Stomach (tissue), 4 donors: ENCODE measurements at regions not wholly inside any gene's neighbourhood (a gene's known extent, or its start where the extent isn't known, plus 50 kb on each side); places are given as distances from the start of the nearest gene placed in this dataset.

Source experiments
- CTCF ChIP-seq, 7 experiments: fragments of 450-650 bp in 4 of 7; fragments of 200-600 bp in 3 of 7; sonication (generic) in 3 of 7; IDR thresholded peaks; one replicate each; pipeline ENCODE4 v1.5.1; 2016 to 2019; ENCODE audit warnings: antibody characterized with exemption in 7 of 7, control low read depth in 2 of 7, mild to moderate bottlenecking in 1 of 7
- POLR2A ChIP-seq, 4 donors: fragments of 450-650 bp; IDR thresholded peaks; one replicate each; pipeline ENCODE4 v1.6.1; 2016; ENCODE audit warnings: antibody characterized with exemption in 4 of 4, control low read depth in 2 of 4, mild to moderate bottlenecking in 1 of 4, moderate library complexity in 1 of 4

DNA sequence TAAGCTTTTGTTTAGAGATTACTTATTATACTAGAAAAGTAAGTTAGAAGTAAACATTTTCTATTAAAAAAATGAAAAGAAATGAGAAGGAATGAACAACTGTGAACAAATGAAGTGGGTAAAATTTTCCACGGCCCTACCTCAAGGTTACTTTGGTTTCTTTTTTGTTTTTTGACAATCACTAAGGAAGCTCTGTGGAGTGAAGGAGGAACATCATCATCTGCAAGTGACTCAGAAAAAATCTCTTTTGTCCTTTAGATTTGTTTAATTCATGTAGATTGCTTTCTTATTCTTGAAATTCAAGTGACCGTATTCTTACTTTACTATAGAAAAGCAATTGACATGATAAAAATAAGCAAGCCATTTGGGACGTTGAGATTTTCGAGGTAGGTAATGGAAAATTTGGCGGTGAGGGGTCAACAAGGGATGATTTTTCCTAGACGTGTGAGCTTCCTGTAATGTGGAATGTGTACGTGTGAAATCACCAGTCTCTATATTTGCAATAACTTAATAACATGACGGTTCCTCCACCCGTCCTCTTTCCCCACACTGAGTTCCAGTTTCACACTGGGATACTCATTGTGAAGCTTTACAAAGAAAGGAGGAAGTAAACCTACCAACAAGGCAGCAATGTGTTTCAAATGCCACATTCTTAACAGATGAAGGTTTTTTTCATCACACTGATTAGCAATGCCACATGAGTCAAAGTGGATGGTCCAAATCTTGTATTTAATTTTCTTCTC lies 62.3 kb upstream of the EGLN3 start:
- TF ChIP-seq CTCF (IDR thresholded peaks at IDR 0.05) (no peak), POLR2A (IDR thresholded peaks at IDR 0.05) (no peak)
